ENCODE measurements at regions not wholly inside any gene's neighbourhood (a gene's known extent, or its start where the extent isn't known, plus 50 kb on each side); places are given as distances from the start of the nearest gene placed in this dataset.

- whole genome bisulfite sequencing (ENCODE audit: insufficient coverage, low coverage, low lambda C conversion rate, missing lambda C conversion rate), result 45% methylated on average over 4 of the region's 5 CpGs
- Histone ChIP-seq H3K36me3 (no peaks in the 10 kb centered on the region), H3K9me3 (no peaks in the 10 kb centered on the region), H3K4me1 (peaks cover 0 to 8% (median 0%) of the 10 kb centered on the region in 4 donors), H3K4me3 (no peak overlapping the region), H3K27ac (peak overlapping the region in 1 of 3 donors; percentile 26), H3K27me3 (no peaks in the 10 kb centered on the region)
- ATAC-seq (peak; percentile 36 to 90 (median 86)), DNase-seq (peak; percentile 63 to 69 (median 63))
- intact Hi-C loops (cut with DNase I), result no loop called here
- TF ChIP-seq CTCF (IDR thresholded peaks at IDR 0.05), result no peak
- no peak for TF ChIP-seq POLR2A (IDR thresholded peaks at IDR 0.05)
These were observed 336.7 kb downstream of the OSR1 start for GRCh38 chr2:19021721-19022120.

- 30% methylated on average over 4 of the region's 4 CpGs for WGBS (ENCODE audit: insufficient coverage, low coverage, low lambda C conversion rate, missing lambda C conversion rate)
- peaks cover 0 to 8% (median 0%) of the 10 kb centered on the region in 4 donors for H3K4me1 ChIP-seq
- H3K9me3 ChIP-seq, result no peaks in the 10 kb centered on the region
- DNase-seq (no peak), ATAC-seq (peak in 3 of 4 donors; percentile 40 to 96 (median 54))
- no peak overlapping the region for H3K4me3 ChIP-seq
- no peaks in the 10 kb centered on the region for H3K36me3 ChIP-seq
- no peaks in the 10 kb centered on the region for H3K27me3 ChIP-seq
- intact Hi-C loops (cut with DNase I), result no loop called here
- H3K27ac ChIP-seq, result peak overlapping the region in 1 of 3 donors; percentile 26
- TF ChIP-seq CTCF (IDR thresholded peaks at IDR 0.05) (no peak), POLR2A (IDR thresholded peaks at IDR 0.05) (no peak)
These were observed 337.3 kb downstream of the OSR1 start for GRCh38 chr2:19021100-19021476.

GRCh38 chr2:19020144-19021099, 338.0 kb downstream of the OSR1 start:
- H3K9me3 ChIP-seq, result no peaks in the 10 kb centered on the region
- H3K4me3 ChIP-seq, result no peak overlapping the region
- 96% methylated on average over 5 of the region's 11 CpGs for WGBS (ENCODE audit: insufficient coverage, low coverage, low lambda C conversion rate, missing lambda C conversion rate)
- TF ChIP-seq CTCF (IDR thresholded peaks at IDR 0.05) (no peak), POLR2A (IDR thresholded peaks at IDR 0.05) (no peak)
- H3K27ac ChIP-seq, result peak overlapping the region in 1 of 3 donors; percentile 26
- ATAC-seq (no peak), DNase-seq (no peak)
- intact Hi-C loops (cut with DNase I), result no loop called here
- peaks cover 0 to 8% (median 0%) of the 10 kb centered on the region in 4 donors for H3K4me1 ChIP-seq
- H3K36me3 ChIP-seq, result no peaks in the 10 kb centered on the region
- no peaks in the 10 kb centered on the region for H3K27me3 ChIP-seq

- Histone ChIP-seq H3K36me3 (no peaks in the 10 kb centered on the region), H3K4me3 (no peak overlapping the region), H3K27ac (no peak overlapping the region), H3K9me3 (no peaks in the 10 kb centered on the region), H3K4me1 (no peaks in the 10 kb centered on the region), H3K27me3 (no peaks in the 10 kb centered on the region)
- intact Hi-C loops (cut with DNase I), result no loop called here
- DNase-seq (no peak), ATAC-seq (no peak)
- TF ChIP-seq CTCF (IDR thresholded peaks at IDR 0.05) (no peak), POLR2A (IDR thresholded peaks at IDR 0.05) (no peak)
- 55% methylated on average over 3 of the region's 3 CpGs for WGBS (ENCODE audit: insufficient coverage, low coverage, low lambda C conversion rate, missing lambda C conversion rate)
These were observed 348.9 kb downstream of the OSR1 start for GRCh38 chr2:19009510-19009909.
